Ovary (tissue), 7 donors: ENCODE measurements at regions not wholly inside any gene's neighbourhood (a gene's known extent, or its start where the extent isn't known, plus 50 kb on each side); places are given as distances from the start of the nearest gene placed in this dataset.
A peak's percentile ranks its signal among the peaks of the same experiment; 100 is the strongest.

Source experiments
- DNase-seq, 5 donors: peaks; one replicate each; pipeline ENCODE4 v3.0.0-alpha.2; 2019 to 2020
- H3K27ac ChIP-seq, 2 donors: fragments of 200-600 bp; one replicate each; pipeline versions ENCODE4 v1.5.1 to v1.8.0; 2019 to 2022
- H3K27me3 ChIP-seq: fragments of 200-600 bp; one replicate; pipeline ENCODE4 v1.8.0; 2022
- H3K36me3 ChIP-seq: fragments of 200-600 bp; sonication (generic); one replicate; pipeline ENCODE4 v1.5.1; 2019
- H3K4me1 ChIP-seq: one replicate; pipeline ENCODE4 v1.8.1; 2013; ENCODE audit warnings: mild to moderate bottlenecking, moderate library complexity; ENCODE audit not compliant: insufficient read depth
- H3K4me3 ChIP-seq: fragments of 200-600 bp; sonication (generic); one replicate; pipeline ENCODE4 v1.5.1; 2017
- H3K9me3 ChIP-seq, 2 donors: fragments of 200-600 bp in 1 of 2; sonication (generic) in 1 of 2; one replicate each; pipeline versions ENCODE4 v1.5.1 to v1.8.1; 2013 to 2019; ENCODE audit warnings: mild to moderate bottlenecking in 1 of 2, moderate library complexity in 1 of 2
- EP300 ChIP-seq: sonication (generic); formaldehyde crosslinking; IDR thresholded peaks from one replicate; pipeline ENCODE4 v1.6.1; 2017; ENCODE audit warnings: antibody characterized with exemption
- POLR2A ChIP-seq: fragments of 450-650 bp; IDR thresholded peaks from one replicate; pipeline ENCODE4 v1.6.1; 2017; ENCODE audit warnings: antibody characterized with exemption, mild to moderate bottlenecking, moderate library complexity
- WGBS, 3 donors: extraction: QIAGEN DNeasy Blood & Tissue Kit in 1 of 3; methylation state at CpG; one replicate each; pipeline versions ENCODE4 v1.1.5 to v1.1.7; 2013 to 2017; 5-methylcytosine and 5-hydroxymethylcytosine counted together
- intact Hi-C, 4 donors: fragments of 100-400 bp; cut with DNase I; formaldehyde crosslinking; loops; one replicate each; pipeline versions ENCODE4 v1.11.0 to v1.15.1; 2022 to 2023
- TF ChIP-seq, protein P1 (sequence below), 3 donors: fragments of 450-650 bp in 2 of 3; fragments of 200-600 bp in 1 of 3; IDR thresholded peaks; one replicate each; pipeline versions ENCODE4 v1.5.1 to v1.8.0; 2016 to 2022; ENCODE audit warnings: antibody characterized with exemption in 3 of 3, mild to moderate bottlenecking in 1 of 3
- donor health status: DM: no; HTN: no; CAD: no; lungs with moderate emphysema.
- donor health status: DM: no; HTN: no; CAD: no.
- donor health status: Bipolar disorder and iron deficiency.
- donor health status: DM: no; HTN: no; CAD: no.
- donor health status: DM: yes; HTN: yes; CAD: no.

DNA sequence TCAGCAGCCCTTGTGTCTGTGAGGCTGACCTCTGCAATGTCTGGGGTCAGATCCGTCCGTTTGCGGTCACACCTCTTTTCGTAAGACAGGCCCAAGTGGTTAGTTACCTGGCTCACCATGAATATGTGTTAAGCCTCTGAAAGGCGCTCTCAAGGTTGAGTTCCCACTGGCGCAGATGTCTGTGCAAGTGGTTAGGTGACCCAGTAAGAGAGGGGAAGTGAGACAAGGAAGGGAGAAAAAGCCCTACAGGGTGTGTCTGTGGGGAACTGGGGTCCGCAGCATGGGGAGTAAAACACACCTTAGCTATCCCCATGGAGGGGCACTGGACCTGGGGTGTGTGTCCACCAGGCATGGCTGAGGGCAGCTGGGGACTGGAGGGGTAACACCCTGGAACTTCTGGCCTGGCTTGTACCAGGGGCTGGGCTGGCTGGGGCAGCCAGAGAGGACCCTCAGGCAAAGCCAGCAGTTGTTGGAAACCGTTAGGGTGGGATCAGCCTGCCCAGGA is 391.6 kb upstream of the PROK2 start:
- H3K4me1 ChIP-seq, result peaks cover 29% of the 10 kb centered on the region
- WGBS, 3 donors, result 91% methylated on average over 8 of the region's 8 CpGs

DNA sequence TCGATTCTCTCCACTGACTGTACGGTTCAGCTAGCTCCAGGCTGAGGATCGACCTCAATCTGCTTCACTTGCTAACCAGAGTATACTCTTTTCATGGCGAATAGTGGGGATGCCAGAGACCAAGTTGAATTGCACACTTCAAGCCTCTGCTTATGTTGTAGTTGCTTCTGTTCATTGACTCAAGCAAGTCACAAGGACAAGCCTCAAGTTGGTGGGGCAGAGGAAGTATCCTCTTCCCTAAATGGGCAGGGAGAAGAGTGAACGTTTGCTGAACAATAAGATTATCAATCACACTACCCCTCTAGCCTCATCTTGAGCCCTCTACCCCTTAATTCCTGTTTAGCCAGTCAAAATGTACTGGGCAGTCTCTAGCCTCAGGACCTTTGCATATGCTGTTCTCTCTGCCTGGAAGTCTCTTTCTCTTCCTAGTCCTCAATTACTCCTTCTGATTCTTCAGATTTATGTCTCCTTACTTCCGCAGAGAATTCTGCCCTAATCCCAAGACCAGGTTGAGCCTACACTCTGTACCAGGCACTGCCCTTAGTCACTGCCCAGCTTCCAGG is 390.4 kb upstream of the PROK2 start:
- intact Hi-C loops, result loop anchor here in 2 of 4 donors (10.0 kb wide), 1 partner anchor 269 kb away; the partner anchor contains the start of gene RYBP (in 2 of the 2)
- TF ChIP-seq EP300 (no peak), POLR2A (no peak)
- TF ChIP-seq, protein P1, sequence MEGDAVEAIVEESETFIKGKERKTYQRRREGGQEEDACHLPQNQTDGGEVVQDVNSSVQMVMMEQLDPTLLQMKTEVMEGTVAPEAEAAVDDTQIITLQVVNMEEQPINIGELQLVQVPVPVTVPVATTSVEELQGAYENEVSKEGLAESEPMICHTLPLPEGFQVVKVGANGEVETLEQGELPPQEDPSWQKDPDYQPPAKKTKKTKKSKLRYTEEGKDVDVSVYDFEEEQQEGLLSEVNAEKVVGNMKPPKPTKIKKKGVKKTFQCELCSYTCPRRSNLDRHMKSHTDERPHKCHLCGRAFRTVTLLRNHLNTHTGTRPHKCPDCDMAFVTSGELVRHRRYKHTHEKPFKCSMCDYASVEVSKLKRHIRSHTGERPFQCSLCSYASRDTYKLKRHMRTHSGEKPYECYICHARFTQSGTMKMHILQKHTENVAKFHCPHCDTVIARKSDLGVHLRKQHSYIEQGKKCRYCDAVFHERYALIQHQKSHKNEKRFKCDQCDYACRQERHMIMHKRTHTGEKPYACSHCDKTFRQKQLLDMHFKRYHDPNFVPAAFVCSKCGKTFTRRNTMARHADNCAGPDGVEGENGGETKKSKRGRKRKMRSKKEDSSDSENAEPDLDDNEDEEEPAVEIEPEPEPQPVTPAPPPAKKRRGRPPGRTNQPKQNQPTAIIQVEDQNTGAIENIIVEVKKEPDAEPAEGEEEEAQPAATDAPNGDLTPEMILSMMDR (IDR thresholded peaks at IDR 0.05), result no peak

More for the DNA sequence above, 391.6 kb upstream of the PROK2 start:
- Histone ChIP-seq H3K27ac (peak overlapping the region in 1 of 2 donors; percentile 17), H3K27me3 (no peaks in the 10 kb centered on the region), H3K4me3 (no peak overlapping the region), H3K9me3 (no peaks in the 10 kb centered on the region), H3K36me3 (no peaks in the 10 kb centered on the region)
- DNase-seq, result no peak
- intact Hi-C loops, result loop anchor here in 2 of 4 donors (10.0 kb wide), 1 partner anchor 268 kb away; the partner anchor contains the start of gene RYBP (in 2 of the 2)
- TF ChIP-seq POLR2A (no peak), EP300 (no peak)

DNA sequence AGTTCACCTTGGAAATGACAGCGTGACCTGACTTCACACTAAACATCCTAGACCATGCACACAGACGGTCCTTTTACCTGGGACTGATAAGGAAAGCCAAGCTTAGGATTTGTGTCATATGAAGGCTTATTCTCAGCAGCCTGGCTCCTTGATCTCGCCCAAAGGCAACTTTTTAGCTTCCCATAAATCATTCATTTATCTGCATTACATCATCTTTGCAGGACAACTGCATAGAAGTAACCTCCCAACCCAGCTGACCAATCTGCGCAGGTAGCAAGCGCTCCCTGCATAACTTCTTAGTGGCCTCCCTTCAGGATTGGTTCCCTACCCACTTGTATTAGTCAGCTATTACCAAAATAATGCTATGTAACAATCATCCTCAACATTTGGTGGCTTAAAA is 389.9 kb upstream of the PROK2 start:
- peaks cover 32% of the 10 kb centered on the region for H3K4me1 ChIP-seq
- H3K27me3 ChIP-seq, result no peaks in the 10 kb centered on the region
- H3K36me3 ChIP-seq, result no peaks in the 10 kb centered on the region
- DNase-seq, result no peak
- TF ChIP-seq EP300 (no peak), POLR2A (no peak)
- TF ChIP-seq, protein P1 (IDR thresholded peaks at IDR 0.05), result no peak
- no peaks in the 10 kb centered on the region for H3K9me3 ChIP-seq
- intact Hi-C loops, result loop anchor here in 2 of 4 donors (10.0 kb wide), 1 partner anchor 270 kb away; the partner anchor contains the start of gene RYBP (in 2 of the 2)
- H3K27ac ChIP-seq, result no peak overlapping the region
- WGBS, 3 donors, result 52 to 93% (median 80%) methylated on average over 5 of the region's 5 CpGs
- H3K4me3 ChIP-seq, result no peak overlapping the region

More for the DNA sequence above, 390.4 kb upstream of the PROK2 start:
- Histone ChIP-seq H3K27ac (no peak overlapping the region), H3K9me3 (no peaks in the 10 kb centered on the region), H3K4me3 (no peak overlapping the region), H3K4me1 (peaks cover 32% of the 10 kb centered on the region), H3K36me3 (no peaks in the 10 kb centered on the region), H3K27me3 (no peaks in the 10 kb centered on the region)
- DNase-seq, result no peak
- 91 to 96% (median 96%) methylated on average over 6 of the region's 6 CpGs for WGBS, 3 donors

DNA sequence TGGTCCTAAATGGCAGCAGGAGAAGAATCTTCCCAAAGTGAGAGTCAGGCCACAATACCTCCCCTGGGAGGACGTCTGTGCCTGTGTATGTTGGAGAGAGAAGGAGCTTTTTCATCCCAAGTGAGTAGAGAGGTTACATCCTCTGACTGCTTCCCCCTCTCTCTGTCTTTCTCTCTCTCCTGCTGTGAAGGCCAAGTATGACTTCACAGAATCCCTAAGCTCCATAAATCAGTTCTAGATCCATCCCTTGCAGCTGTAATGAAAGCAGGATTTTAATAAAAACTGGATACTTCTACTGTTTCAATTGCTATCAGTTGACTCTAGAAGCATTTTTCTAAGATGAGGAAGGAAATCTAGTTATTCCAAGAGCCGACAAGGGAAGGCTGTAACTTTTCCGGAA is 389.1 kb upstream of the PROK2 start:
- DNase-seq, result no peak
- Histone ChIP-seq H3K27ac (peak overlapping the region in 1 of 2 donors; percentile 19), H3K27me3 (no peaks in the 10 kb centered on the region), H3K36me3 (no peaks in the 10 kb centered on the region), H3K9me3 (no peaks in the 10 kb centered on the region), H3K4me3 (no peak overlapping the region), H3K4me1 (peaks cover 32% of the 10 kb centered on the region)
- 9 to 42% (median 24%) methylated on average over 3 of the region's 3 CpGs for WGBS, 3 donors
- no peak for TF ChIP-seq POLR2A
- no peak for TF ChIP-seq EP300
- TF ChIP-seq, protein P1 (IDR thresholded peaks at IDR 0.05), result no peak
- intact Hi-C loops, result loop anchor here in 2 of 4 donors (10.0 kb wide), 1 partner anchor 271 kb away; the partner anchor contains the start of gene RYBP (in 2 of the 2)

DNA sequence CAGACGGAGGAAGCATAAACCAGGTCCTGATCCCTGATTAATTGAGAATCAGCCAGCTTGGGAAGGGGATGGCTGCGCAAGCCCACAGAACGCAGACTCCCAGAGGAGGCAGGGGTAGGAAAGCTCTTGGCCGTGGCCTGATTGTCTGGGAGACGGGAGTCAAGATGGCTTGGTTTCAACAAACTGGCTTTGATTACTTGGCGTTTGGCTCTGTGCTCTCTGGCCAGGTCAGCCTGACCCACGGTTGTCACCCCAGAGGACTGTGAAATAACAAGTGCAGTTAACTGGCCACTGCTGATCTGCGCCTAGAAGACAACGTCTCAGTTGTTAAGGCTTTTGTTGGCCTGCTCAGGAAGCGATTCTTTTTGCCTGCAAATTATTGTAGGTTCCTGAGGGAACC is 387.0 kb upstream of the PROK2 start:
- peak overlapping the region; percentile 7 for H3K4me3 ChIP-seq
- 4 to 11% (median 8%) methylated on average over 10 of the region's 10 CpGs for WGBS, 3 donors
- H3K9me3 ChIP-seq, result no peaks in the 10 kb centered on the region
- TF ChIP-seq, protein P1 (IDR thresholded peaks at IDR 0.05), result no peak
- TF ChIP-seq EP300, result no peak
- no peak for TF ChIP-seq POLR2A
- intact Hi-C loops, result loop anchor here in 2 of 4 donors (10.0 kb wide), 1 partner anchor 273 kb away; the partner anchor contains the start of gene RYBP (in 2 of the 2)
- peaks cover 26% of the 10 kb centered on the region for H3K4me1 ChIP-seq
- H3K27me3 ChIP-seq, result no peaks in the 10 kb centered on the region
- peak overlapping the region in 1 of 2 donors; percentile 82 for H3K27ac ChIP-seq
- DNase-seq, result peak; percentile 64 to 85 (median 73)
- no peaks in the 10 kb centered on the region for H3K36me3 ChIP-seq
